ENCODE measurements at regions not wholly inside any gene's neighbourhood (a gene's known extent, or its start where the extent isn't known, plus 50 kb on each side); places are given as distances from the start of the nearest gene placed in this dataset.

DNA sequence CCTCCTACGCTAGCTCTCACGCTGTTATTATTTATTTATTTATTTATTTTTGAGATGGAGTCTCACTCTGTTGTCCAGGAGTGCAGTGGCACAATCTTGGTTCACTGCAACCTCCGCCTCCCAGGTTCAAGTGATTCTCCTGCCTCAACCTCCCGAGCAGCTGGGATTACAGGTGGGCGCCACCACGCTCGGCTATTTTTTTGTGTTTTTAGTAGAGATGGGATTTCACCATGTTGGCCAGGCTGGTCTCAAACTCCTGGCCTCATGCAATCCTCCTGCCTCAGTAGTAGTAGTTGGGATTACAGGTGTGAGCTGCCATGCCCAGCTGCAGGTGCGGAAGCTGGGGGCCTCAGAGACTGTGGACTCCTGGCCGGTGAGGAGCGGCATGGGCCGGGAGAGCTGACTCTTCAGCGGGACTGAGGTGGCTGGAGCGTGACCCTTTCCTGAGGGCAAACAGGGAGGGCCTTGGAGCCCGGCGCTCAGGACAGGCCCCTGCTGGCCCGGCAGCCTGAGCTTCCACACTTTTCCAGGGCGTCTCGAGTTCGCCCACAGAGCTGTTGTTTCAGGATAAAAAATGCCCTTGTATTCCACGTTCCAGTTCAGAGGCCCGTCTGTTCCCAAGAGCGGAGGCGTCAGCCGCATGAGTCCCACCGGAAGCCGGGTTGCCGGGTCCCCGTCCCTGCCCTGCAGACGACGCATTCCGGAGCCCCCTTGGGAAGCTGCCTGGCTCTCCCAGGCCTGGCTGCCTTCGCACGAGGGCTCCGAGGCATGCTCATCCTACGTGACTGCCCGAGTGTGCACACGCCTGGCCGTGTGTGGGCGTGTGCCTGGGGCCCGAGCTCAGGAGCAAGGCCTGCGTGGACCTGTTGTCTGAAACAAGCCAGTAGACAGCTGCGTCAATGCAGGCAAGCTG lies 126.2 kb downstream of the SIK1 start:
- Histone ChIP-seq H3K27me3 (ENCODE audit: control insufficient read depth in 1 of 2, insufficient read depth in 2 of 2, low read length in 2 of 2) (peaks cover 0 to under 1% of the 10 kb centered on the region in 2 donors), H3K36me3 (ENCODE audit: control insufficient read depth in 2 of 2, insufficient read depth in 2 of 2, low read length in 1 of 2) (no peaks in the 10 kb centered on the region), H3K4me3 (ENCODE audit: low read depth in 1 of 2, low read length in 2 of 2) (no peak overlapping the region), H3K27ac (ENCODE audit: low read depth in 2 of 2, low read length in 1 of 2) (peak overlapping the region; percentile 66 to 83), H3K4me1 (ENCODE audit: control insufficient read depth in 2 of 2, insufficient read depth in 2 of 2, low read length in 1 of 2) (peaks cover 0 to 15% of the 10 kb centered on the region in 2 donors), H3K9me3 (ENCODE audit: control insufficient read depth in 2 of 2, insufficient read depth in 1 of 2, low read depth in 1 of 2, low read length in 1 of 2) (peaks cover 0 to under 1% of the 10 kb centered on the region in 2 donors)
- WGBS, 2 donors: 58 to 64% methylated on average over 42 of the region's 42 CpGs

DNA sequence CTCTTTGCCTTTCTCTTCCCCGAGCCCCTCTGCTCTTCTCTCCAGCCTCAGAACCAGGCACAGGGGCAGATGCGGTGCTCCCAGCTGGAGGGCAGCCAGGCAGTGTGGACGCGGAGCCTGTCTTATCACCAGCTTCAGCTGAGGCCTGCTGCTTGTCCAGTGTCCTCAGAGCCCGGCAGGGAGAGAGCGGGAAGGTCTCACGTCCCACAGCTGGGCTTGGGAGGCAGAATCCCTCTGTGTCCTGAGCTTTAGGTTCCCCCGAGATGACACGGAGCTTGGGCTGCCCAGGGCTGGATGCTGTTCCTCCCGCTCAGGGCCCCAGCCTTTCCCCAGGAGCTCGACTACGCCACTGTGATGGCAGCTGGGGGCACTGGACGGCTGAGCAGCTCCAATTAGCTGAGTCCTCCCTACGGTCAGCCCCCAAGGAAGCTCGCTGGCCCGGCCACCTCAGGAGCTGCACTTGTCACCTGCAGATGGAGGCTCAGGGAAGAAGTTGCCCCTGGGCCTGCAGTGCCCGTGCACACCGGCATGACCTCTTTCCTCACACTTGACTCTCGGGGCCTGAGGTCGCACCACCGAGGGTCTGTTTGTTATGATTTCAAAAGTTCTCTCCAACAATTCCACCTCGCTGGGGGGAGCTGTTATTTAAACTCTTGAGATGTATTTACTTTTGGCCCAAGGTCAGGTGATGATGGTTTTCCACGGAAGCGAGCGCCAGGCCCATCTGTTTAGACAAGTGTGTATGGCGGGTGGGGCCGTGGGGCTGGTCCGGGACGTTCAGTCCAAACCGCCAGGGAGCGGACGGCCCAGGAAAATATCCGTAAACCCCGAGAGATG lies 127.3 kb downstream of the SIK1 start:
- H3K36me3 ChIP-seq (ENCODE audit: control insufficient read depth in 2 of 2, insufficient read depth in 2 of 2, low read length in 1 of 2): no peaks in the 10 kb centered on the region
- peaks cover 0 to 15% of the 10 kb centered on the region in 2 donors for H3K4me1 ChIP-seq (ENCODE audit: control insufficient read depth in 2 of 2, insufficient read depth in 2 of 2, low read length in 1 of 2)
- H3K27ac ChIP-seq (ENCODE audit: low read depth in 2 of 2, low read length in 1 of 2): no peak overlapping the region
- H3K9me3 ChIP-seq (ENCODE audit: control insufficient read depth in 2 of 2, insufficient read depth in 1 of 2, low read depth in 1 of 2, low read length in 1 of 2): peaks cover 0 to 6% of the 10 kb centered on the region in 2 donors
- H3K27me3 ChIP-seq (ENCODE audit: control insufficient read depth in 1 of 2, insufficient read depth in 2 of 2, low read length in 2 of 2): peaks cover 0 to 3% of the 10 kb centered on the region in 2 donors
- 64 to 70% methylated on average over 34 of the region's 34 CpGs for WGBS, 2 donors
- H3K4me3 ChIP-seq (ENCODE audit: low read depth in 1 of 2, low read length in 2 of 2): no peak overlapping the region

DNA sequence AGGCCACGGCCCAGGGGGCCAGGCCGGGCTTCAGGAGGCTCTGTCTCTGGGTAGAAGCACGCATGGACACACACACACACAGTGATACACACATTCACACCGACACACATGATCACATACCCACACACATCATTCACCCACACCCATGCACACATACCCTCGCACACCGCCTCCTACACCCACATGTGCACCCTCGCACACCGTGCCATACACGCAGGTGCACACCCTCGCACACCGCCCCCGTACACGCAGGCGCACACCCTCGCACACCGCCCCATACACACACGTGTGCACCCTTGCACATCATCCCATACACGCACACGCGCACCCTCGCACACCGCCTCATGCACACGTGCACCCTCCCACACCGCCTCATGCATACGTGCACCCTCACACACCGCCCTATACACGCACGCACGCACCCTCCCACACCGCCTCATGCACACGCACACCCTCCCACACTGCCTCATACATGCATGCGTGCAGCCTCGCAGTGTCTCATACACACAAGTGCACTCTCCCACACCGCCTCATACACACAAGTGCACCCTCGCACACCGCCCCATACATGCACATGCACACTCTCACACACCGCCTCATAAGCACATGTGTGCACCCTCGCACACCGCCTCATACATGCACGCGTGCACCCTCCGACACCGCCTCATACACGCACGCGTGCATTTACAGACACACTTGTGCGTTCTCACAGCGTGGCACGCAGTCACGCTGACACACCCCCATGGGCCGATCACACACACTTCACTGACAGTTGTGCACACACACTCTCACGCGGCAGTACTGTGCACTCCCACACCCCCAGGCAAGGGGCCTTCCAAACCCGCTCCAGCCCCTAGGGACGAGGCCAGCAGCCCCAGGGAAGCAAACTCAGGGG lies 128.1 kb downstream of the SIK1 start:
- WGBS, 2 donors: 96% methylated on average over 55 of the region's 55 CpGs

DNA sequence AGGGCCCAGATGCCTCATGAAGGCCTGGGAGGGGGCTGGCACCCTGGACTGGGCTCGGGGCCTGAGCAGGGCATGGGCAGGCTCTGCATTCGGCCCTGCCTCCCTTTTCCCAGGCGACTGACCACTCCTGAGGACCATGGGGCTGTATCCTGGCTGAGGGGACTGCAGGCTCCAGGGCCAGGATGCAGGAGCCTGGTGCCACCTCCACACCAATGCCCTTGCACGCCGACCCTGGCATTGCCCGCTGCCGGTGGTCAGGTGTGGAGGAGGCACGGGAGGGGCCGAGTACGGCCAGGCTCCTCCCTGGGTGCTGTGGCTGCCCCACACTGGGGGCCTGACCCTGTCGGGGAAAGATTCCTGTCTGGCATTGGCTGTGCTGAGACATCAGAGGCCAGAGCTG lies 128.9 kb downstream of the SIK1 start:
- 81 to 89% methylated on average over 11 of the region's 11 CpGs for WGBS, 2 donors
- H3K9me3 ChIP-seq (ENCODE audit: control insufficient read depth in 2 of 2, insufficient read depth in 1 of 2, low read depth in 1 of 2, low read length in 1 of 2): peaks cover 0 to 6% of the 10 kb centered on the region in 2 donors
- H3K4me3 ChIP-seq (ENCODE audit: low read depth in 1 of 2, low read length in 2 of 2): no peak overlapping the region
- peaks cover 0 to 3% of the 10 kb centered on the region in 2 donors for H3K27me3 ChIP-seq (ENCODE audit: control insufficient read depth in 1 of 2, insufficient read depth in 2 of 2, low read length in 2 of 2)
- peaks cover 0 to 15% of the 10 kb centered on the region in 2 donors for H3K4me1 ChIP-seq (ENCODE audit: control insufficient read depth in 2 of 2, insufficient read depth in 2 of 2, low read length in 1 of 2)
- H3K36me3 ChIP-seq (ENCODE audit: control insufficient read depth in 2 of 2, insufficient read depth in 2 of 2, low read length in 1 of 2): no peaks in the 10 kb centered on the region
- H3K27ac ChIP-seq (ENCODE audit: low read depth in 2 of 2, low read length in 1 of 2): no peak overlapping the region

More for the DNA sequence above, 128.1 kb downstream of the SIK1 start:
- H3K4me3 ChIP-seq (ENCODE audit: low read depth in 1 of 2, low read length in 2 of 2): no peak overlapping the region
- no peaks in the 10 kb centered on the region for H3K36me3 ChIP-seq (ENCODE audit: control insufficient read depth in 2 of 2, insufficient read depth in 2 of 2, low read length in 1 of 2)
- H3K4me1 ChIP-seq (ENCODE audit: control insufficient read depth in 2 of 2, insufficient read depth in 2 of 2, low read length in 1 of 2): peaks cover 0 to 15% of the 10 kb centered on the region in 2 donors
- H3K27ac ChIP-seq (ENCODE audit: low read depth in 2 of 2, low read length in 1 of 2): no peak overlapping the region
- H3K9me3 ChIP-seq (ENCODE audit: control insufficient read depth in 2 of 2, insufficient read depth in 1 of 2, low read depth in 1 of 2, low read length in 1 of 2): peaks cover 0 to 6% of the 10 kb centered on the region in 2 donors
- peaks cover 0 to 3% of the 10 kb centered on the region in 2 donors for H3K27me3 ChIP-seq (ENCODE audit: control insufficient read depth in 1 of 2, insufficient read depth in 2 of 2, low read length in 2 of 2)

DNA sequence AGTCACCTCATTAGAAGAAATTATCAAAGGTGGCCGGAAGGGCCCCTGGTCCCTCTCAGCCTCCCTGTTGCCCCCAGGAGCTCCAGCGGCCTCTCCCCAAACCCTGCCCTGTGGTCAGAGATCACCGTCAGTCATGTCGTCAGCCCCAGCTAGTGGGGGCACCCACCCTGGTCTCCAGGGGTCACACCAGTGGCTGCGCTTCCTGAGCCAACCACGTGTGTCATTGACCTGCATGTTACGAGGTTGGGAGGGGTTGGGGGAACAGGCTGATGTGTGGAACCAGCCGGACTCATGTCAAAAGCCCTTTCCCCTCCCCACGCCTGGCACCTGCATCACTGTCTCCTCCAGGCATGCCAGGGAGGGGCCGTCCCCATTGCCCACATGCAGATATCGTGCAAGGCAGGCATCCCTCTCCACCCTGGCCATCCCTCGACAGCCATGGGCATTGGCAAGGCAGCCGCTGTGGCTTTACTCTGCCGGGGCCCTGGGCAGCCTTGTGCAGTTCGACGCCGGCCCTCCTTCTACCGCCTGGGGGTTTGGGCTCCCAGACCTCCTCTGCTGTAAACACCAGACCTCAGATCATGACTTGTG lies 128.7 kb downstream of the CRYAA start:
- Histone ChIP-seq H3K9me3 (ENCODE audit: control insufficient read depth in 2 of 2, insufficient read depth in 1 of 2, low read depth in 1 of 2, low read length in 1 of 2) (peaks cover 0 to 6% of the 10 kb centered on the region in 2 donors), H3K4me1 (ENCODE audit: control insufficient read depth in 2 of 2, insufficient read depth in 2 of 2, low read length in 1 of 2) (peaks cover 0 to 15% of the 10 kb centered on the region in 2 donors), H3K27ac (ENCODE audit: low read depth in 2 of 2, low read length in 1 of 2) (no peak overlapping the region), H3K27me3 (ENCODE audit: control insufficient read depth in 1 of 2, insufficient read depth in 2 of 2, low read length in 2 of 2) (peaks cover 0 to 3% of the 10 kb centered on the region in 2 donors), H3K4me3 (ENCODE audit: low read depth in 1 of 2, low read length in 2 of 2) (no peak overlapping the region), H3K36me3 (ENCODE audit: control insufficient read depth in 2 of 2, insufficient read depth in 2 of 2, low read length in 1 of 2) (no peaks in the 10 kb centered on the region)
- WGBS, 2 donors: 89 to 90% methylated on average over 18 of the region's 18 CpGs

DNA sequence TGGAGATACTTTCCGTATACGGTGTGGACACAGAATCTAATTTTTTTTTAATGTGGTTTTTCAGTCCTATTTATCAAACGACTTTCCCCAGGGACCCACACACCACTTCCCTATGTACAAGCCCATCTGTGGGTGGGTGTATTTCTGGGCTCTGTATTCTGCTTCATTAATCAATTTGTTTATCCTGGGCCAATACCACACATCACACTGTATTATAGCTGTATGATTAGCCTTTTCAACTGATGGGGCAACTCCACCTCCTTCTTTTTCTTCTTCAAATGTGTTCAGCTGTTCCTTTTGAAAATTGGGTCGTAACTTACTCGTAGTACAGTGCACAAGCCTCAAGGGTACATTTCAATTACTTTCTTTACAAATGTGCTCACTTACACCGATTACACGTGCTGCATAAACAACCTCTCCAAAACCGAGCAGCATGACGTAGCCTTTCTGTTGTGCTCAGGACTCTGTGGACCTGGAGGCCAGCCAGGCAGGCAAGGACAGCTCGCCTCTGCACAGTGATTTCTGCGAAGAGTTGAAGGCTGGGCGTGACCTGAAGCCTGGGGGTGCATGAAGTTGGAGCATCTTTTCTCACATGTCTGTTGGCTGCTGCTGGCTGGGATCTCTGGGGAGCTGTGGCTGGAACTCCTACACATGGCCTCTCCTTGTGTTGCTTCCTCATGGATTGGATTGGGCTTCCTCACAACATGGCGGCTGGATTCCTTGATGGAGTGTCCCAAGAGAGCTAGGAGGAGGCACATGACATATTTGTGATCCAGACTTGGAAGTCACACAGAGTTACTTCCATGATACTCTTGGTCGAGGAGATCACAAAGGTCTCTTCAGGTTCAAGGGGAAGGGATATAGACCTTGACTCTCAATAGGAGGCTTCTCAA lies 126.5 kb downstream of the CRYAA start:
- Histone ChIP-seq H3K36me3 (ENCODE audit: control insufficient read depth in 2 of 2, insufficient read depth in 2 of 2, low read length in 1 of 2) (no peaks in the 10 kb centered on the region), H3K4me1 (ENCODE audit: control insufficient read depth in 2 of 2, insufficient read depth in 2 of 2, low read length in 1 of 2) (no peaks in the 10 kb centered on the region), H3K27ac (ENCODE audit: low read depth in 2 of 2, low read length in 1 of 2) (no peak overlapping the region), H3K9me3 (ENCODE audit: control insufficient read depth in 2 of 2, insufficient read depth in 1 of 2, low read depth in 1 of 2, low read length in 1 of 2) (peaks cover 0 to 6% of the 10 kb centered on the region in 2 donors), H3K4me3 (ENCODE audit: low read depth in 1 of 2, low read length in 2 of 2) (no peak overlapping the region), H3K27me3 (ENCODE audit: control insufficient read depth in 1 of 2, insufficient read depth in 2 of 2, low read length in 2 of 2) (peaks cover 0 to 3% of the 10 kb centered on the region in 2 donors)
- 64 to 77% methylated on average over 14 of the region's 14 CpGs for WGBS, 2 donors

DNA sequence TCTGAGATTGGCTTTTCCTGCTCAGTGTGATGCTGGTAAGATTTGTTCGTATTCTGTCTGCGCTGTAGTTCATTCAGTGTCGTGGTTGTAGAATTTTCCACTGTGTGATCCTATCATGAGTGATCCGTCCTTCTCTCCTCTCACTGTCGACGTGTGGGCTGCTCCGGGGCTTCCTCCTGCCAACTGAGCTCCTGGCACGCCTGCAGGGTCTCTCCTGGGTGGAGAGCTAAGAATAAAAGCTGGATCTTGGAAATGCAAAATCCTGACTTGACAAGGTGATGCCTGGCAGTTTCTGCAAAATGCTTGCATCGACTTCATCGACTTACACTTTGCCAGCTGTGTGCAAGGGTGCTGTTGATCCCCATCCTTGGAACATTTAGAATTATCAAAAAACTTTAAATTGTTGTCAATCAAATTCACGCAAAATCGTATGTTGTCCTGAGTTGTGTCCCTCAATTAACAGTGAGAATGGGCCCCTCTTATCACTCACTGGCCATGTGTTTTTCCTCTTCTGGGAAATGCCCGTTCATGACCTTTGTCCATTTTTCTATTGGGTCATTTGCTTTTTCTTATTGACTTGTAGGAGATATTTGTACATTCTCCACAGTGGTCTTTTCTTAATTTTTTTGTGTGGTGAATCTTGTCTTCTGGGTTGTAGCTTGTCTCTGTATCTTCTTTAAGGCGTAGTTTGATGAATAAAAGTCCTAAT lies 125.5 kb downstream of the CRYAA start:
- peaks cover 3 to 8% of the 10 kb centered on the region in 2 donors for H3K9me3 ChIP-seq (ENCODE audit: control insufficient read depth in 2 of 2, insufficient read depth in 1 of 2, low read depth in 1 of 2, low read length in 1 of 2)
- no peaks in the 10 kb centered on the region for H3K4me1 ChIP-seq (ENCODE audit: control insufficient read depth in 2 of 2, insufficient read depth in 2 of 2, low read length in 1 of 2)
- peaks cover 0 to 3% of the 10 kb centered on the region in 2 donors for H3K27me3 ChIP-seq (ENCODE audit: control insufficient read depth in 1 of 2, insufficient read depth in 2 of 2, low read length in 2 of 2)
- WGBS, 2 donors: 68 to 69% methylated on average over 14 of the region's 14 CpGs
- no peaks in the 10 kb centered on the region for H3K36me3 ChIP-seq (ENCODE audit: control insufficient read depth in 2 of 2, insufficient read depth in 2 of 2, low read length in 1 of 2)
- H3K27ac ChIP-seq (ENCODE audit: low read depth in 2 of 2, low read length in 1 of 2): no peak overlapping the region
- H3K4me3 ChIP-seq (ENCODE audit: low read depth in 1 of 2, low read length in 2 of 2): no peak overlapping the region

DNA sequence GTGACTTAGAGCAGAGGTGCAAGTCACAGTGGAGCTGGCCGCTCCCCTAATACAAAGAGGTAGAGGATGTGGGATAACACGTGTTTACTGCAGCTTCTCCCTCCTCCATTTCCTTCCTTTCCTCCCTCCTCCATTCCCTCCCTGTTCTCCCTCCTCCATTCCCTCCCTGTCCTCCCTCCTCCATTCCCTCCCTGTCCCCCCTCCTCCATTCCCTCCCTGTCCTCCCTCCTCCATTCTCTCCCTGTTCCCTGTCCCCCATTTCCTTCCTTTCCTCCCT lies 124.0 kb downstream of the CRYAA start:
- Histone ChIP-seq H3K4me1 (ENCODE audit: control insufficient read depth in 2 of 2, insufficient read depth in 2 of 2, low read length in 1 of 2) (peaks cover 0 to 3% of the 10 kb centered on the region in 2 donors), H3K4me3 (ENCODE audit: low read depth in 1 of 2, low read length in 2 of 2) (no peak overlapping the region), H3K27me3 (ENCODE audit: control insufficient read depth in 1 of 2, insufficient read depth in 2 of 2, low read length in 2 of 2) (peaks cover 0 to 3% of the 10 kb centered on the region in 2 donors), H3K36me3 (ENCODE audit: control insufficient read depth in 2 of 2, insufficient read depth in 2 of 2, low read length in 1 of 2) (no peaks in the 10 kb centered on the region), H3K9me3 (ENCODE audit: control insufficient read depth in 2 of 2, insufficient read depth in 1 of 2, low read depth in 1 of 2, low read length in 1 of 2) (peaks cover 3 to 9% of the 10 kb centered on the region in 2 donors), H3K27ac (ENCODE audit: low read depth in 2 of 2, low read length in 1 of 2) (no peak overlapping the region)
- 75 to 85% methylated on average over 2 of the region's 2 CpGs for WGBS, 2 donors
